Astrocyte (in vitro differentiated cells and primary cell): ENCODE measurements at regions not wholly inside any gene's neighbourhood (a gene's known extent, or its start where the extent isn't known, plus 50 kb on each side); places are given as distances from the start of the nearest gene placed in this dataset.

Experiments
- DNase-seq: peaks from one replicate; pipeline ENCODE4 v3.0.0-alpha.2; 2010; ENCODE audit warnings: low read depth
- FAIRE-seq: peaks from 2 replicates; lab custom pipeline; 2011; peaks lifted over from hg19 to GRCh38; lab: Jason Lieb, UNC
- H2AFZ ChIP-seq: 2 replicates; pipeline ENCODE4 v1.6.0; 2012; ENCODE audit warnings: low read depth, low read length, inconsistent platforms
- H3K27ac ChIP-seq: 2 replicates; pipeline ENCODE4 v1.5.1; 2011; ENCODE audit warnings: low read depth, low read length, inconsistent platforms
- H3K27me3 ChIP-seq: 2 replicates; pipeline ENCODE4 v1.6.0; 2011; ENCODE audit warnings: low read length, inconsistent platforms; ENCODE audit not compliant: insufficient read depth
- H3K36me3 ChIP-seq: 2 replicates; pipeline ENCODE4 v1.5.1; 2011; ENCODE audit warnings: low read length, inconsistent platforms; ENCODE audit not compliant: insufficient read depth
- H3K4me1 ChIP-seq: 2 replicates; pipeline ENCODE4 v1.5.1; 2011; ENCODE audit warnings: low read length, inconsistent platforms; ENCODE audit not compliant: insufficient read depth
- H3K4me2 ChIP-seq: 2 replicates; pipeline ENCODE4 v1.6.0; 2012; ENCODE audit warnings: low read length, inconsistent platforms
- H3K4me3 ChIP-seq: 2 replicates; pipeline ENCODE4 v1.5.1; 2011; ENCODE audit warnings: low read depth, mild to moderate bottlenecking, low read length, inconsistent platforms; ENCODE audit not compliant: insufficient read depth
- H3K79me2 ChIP-seq: 2 replicates; pipeline ENCODE4 v1.6.0; 2012; ENCODE audit warnings: mild to moderate bottlenecking, low read length, inconsistent platforms; ENCODE audit not compliant: insufficient read depth
- H3K9ac ChIP-seq: 2 replicates; pipeline ENCODE4 v1.6.0; 2012; ENCODE audit warnings: mild to moderate bottlenecking, low read length, inconsistent platforms
- H3K9me3 ChIP-seq: 2 replicates; pipeline ENCODE4 v1.5.1; 2012; ENCODE audit warnings: low read depth, mild to moderate bottlenecking, low read length, inconsistent platforms; ENCODE audit not compliant: insufficient read depth
- H4K20me1 ChIP-seq: 2 replicates; pipeline ENCODE4 v1.6.0; 2012; ENCODE audit warnings: low read length, inconsistent platforms; ENCODE audit not compliant: insufficient read depth
- H3K27ac Mint-ChIP-seq: one replicate; pipeline ENCODE4 v1.8.0; 2021; ENCODE audit warnings: mild to moderate bottlenecking, mixed read lengths; ENCODE audit not compliant: unreplicated experiment
- H3K27me3 Mint-ChIP-seq: one replicate; pipeline ENCODE4 v1.8.0; 2021; ENCODE audit warnings: low read depth, mixed read lengths; ENCODE audit not compliant: unreplicated experiment
- H3K36me3 Mint-ChIP-seq: one replicate; pipeline ENCODE4 v1.8.0; 2021; ENCODE audit warnings: low read depth, mixed read lengths; ENCODE audit not compliant: unreplicated experiment
- H3K4me1 Mint-ChIP-seq: one replicate; pipeline ENCODE4 v1.8.0; 2021; ENCODE audit warnings: low read depth, mixed read lengths; ENCODE audit not compliant: unreplicated experiment
- H3K4me3 Mint-ChIP-seq: one replicate; pipeline ENCODE4 v1.8.0; 2021; ENCODE audit warnings: mild to moderate bottlenecking, moderate library complexity, mixed read lengths; ENCODE audit not compliant: unreplicated experiment
- H3K9me3 Mint-ChIP-seq: one replicate; pipeline ENCODE4 v1.8.0; 2021; ENCODE audit warnings: mild to moderate bottlenecking, mixed read lengths; ENCODE audit not compliant: unreplicated experiment
- EZH2 ChIP-seq: IDR thresholded peaks from 2 replicates; pipeline ENCODE4 v1.6.1; 2012; ENCODE audit warnings: mild to moderate bottlenecking, low read length, inconsistent platforms; ENCODE audit not compliant: insufficient read depth
- TF ChIP-seq, protein P1 (sequence below): IDR thresholded peaks from 2 replicates; pipeline ENCODE4 v1.5.1; 2011; ENCODE audit warnings: low read depth, mild to moderate bottlenecking, inconsistent platforms, low read length, moderate library complexity; ENCODE audit not compliant: insufficient read depth

DNA sequence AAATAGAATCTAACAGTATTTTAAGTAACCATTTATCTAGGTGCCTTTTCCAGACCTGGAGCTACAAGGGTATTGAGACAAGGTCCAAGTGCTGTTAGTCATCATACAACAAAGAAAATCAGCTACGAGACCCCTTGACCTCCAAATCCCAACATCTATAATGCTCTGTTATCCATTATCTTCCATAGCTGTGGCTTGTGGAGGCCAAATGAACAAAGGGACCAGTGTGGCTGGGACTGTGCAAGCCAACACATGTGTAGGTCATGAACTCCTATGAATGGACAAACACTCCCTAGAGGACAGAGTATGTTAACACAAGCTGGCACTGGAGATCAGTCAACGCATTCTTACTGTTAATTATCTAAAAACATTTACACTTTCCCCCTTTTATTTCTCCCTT, 374.5 kb downstream of the EMP1 start:
- Histone ChIP-seq H3K9me3 (no peaks in the 10 kb centered on the region), H3K27me3 (no peaks in the 10 kb centered on the region), H4K20me1 (no peaks in the 10 kb centered on the region), H3K79me2 (no peaks in the 10 kb centered on the region), H3K4me2 (no peak overlapping the region), H3K36me3 (no peaks in the 10 kb centered on the region), H3K4me1 (peaks cover 3% of the 10 kb centered on the region), H3K27ac (no peak overlapping the region), H3K9ac (no peak overlapping the region), H2AFZ (no peak overlapping the region), H3K4me3 (no peak overlapping the region)
- Mint-ChIP-seq H3K9me3 (peaks cover 4% of the 10 kb centered on the region), H3K4me3 (no peak overlapping the region), H3K27ac (no peak overlapping the region), H3K4me1 (peaks cover 17% of the 10 kb centered on the region), H3K27me3 (no peaks in the 10 kb centered on the region), H3K36me3 (no peaks in the 10 kb centered on the region)
- TF ChIP-seq, protein P1, sequence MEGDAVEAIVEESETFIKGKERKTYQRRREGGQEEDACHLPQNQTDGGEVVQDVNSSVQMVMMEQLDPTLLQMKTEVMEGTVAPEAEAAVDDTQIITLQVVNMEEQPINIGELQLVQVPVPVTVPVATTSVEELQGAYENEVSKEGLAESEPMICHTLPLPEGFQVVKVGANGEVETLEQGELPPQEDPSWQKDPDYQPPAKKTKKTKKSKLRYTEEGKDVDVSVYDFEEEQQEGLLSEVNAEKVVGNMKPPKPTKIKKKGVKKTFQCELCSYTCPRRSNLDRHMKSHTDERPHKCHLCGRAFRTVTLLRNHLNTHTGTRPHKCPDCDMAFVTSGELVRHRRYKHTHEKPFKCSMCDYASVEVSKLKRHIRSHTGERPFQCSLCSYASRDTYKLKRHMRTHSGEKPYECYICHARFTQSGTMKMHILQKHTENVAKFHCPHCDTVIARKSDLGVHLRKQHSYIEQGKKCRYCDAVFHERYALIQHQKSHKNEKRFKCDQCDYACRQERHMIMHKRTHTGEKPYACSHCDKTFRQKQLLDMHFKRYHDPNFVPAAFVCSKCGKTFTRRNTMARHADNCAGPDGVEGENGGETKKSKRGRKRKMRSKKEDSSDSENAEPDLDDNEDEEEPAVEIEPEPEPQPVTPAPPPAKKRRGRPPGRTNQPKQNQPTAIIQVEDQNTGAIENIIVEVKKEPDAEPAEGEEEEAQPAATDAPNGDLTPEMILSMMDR = no peak
- TF ChIP-seq EZH2 = no peak
- no peak for FAIRE-seq
- no peak for DNase-seq

DNA sequence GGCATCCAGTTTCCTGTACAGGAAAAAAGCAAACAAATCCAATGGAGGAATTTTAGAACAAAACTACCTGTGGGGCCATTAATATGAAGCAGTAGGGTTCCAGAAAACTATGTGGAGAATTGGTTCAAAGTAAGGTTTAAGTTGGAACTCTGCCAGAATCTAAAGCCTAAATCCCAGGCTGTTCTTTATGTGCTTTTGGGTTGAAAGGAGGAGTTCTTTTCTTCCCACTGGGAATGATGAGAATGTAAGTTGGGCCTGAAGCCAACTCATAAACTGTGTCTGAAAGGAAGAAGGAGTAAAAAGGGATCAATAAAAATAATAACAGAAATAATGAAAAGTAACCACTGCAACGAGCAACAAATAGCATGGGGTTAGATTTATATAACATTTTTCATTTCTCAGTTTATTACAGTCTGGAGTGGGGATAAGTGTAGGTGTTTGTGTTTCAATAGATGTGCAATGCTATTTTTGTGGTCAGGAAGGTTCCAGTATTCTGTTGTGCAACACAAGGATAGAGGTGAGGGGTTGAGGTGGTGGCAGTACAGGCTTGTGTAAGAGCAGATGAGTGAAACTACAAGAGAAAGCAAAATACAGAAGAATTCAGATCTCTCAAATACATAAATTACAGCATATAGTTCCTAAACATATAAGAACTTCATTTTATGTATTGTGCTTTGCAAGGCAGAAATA, 373.6 kb downstream of the EMP1 start:
- no peaks in the 10 kb centered on the region for H3K79me2 ChIP-seq
- H3K27me3 Mint-ChIP-seq = no peaks in the 10 kb centered on the region
- H3K36me3 Mint-ChIP-seq = no peaks in the 10 kb centered on the region
- H3K27me3 ChIP-seq = no peaks in the 10 kb centered on the region
- peaks cover 18% of the 10 kb centered on the region for H3K4me1 Mint-ChIP-seq
- H3K27ac Mint-ChIP-seq = no peak overlapping the region
- no peak overlapping the region for H3K27ac ChIP-seq
- no peak overlapping the region for H3K4me2 ChIP-seq
- TF ChIP-seq EZH2 = no peak
- TF ChIP-seq, protein P1 = no peak
- no peak overlapping the region for H3K9ac ChIP-seq
- H3K9me3 ChIP-seq = no peaks in the 10 kb centered on the region
- no peak overlapping the region for H2AFZ ChIP-seq
- FAIRE-seq (no peak), DNase-seq (no peak)
- peaks cover 4% of the 10 kb centered on the region for H3K9me3 Mint-ChIP-seq
- H3K36me3 ChIP-seq = no peaks in the 10 kb centered on the region
- H3K4me3 Mint-ChIP-seq = no peak overlapping the region
- no peak overlapping the region for H3K4me3 ChIP-seq
- H4K20me1 ChIP-seq = no peaks in the 10 kb centered on the region
- peaks cover 3% of the 10 kb centered on the region for H3K4me1 ChIP-seq

DNA sequence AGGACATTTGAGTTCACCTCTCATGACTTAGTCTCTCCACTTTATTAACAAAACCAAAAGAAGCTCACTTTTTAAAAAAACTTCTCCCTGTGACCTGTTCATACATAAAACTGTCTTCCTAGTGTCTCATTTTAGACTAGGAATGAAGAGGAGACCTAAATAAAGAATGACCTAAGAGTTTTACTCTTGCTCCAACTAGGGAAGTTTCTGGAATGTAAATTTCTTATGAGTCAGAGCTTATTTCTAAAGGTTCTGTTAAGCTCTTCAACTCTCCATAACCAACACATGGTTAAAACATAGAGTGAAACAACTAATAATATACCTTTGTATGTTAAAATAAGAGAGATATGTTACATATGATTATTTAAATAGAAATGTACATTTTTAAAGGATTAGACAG, 369.8 kb downstream of the EMP1 start:
- peaks cover 1% of the 10 kb centered on the region for H3K27me3 Mint-ChIP-seq
- H3K27ac ChIP-seq = no peak overlapping the region
- no peak overlapping the region for H3K27ac Mint-ChIP-seq

More for the DNA sequence above, 369.8 kb downstream of the EMP1 start:
- FAIRE-seq (no peak), DNase-seq (no peak)
- Histone ChIP-seq H4K20me1 (no peaks in the 10 kb centered on the region), H3K36me3 (no peaks in the 10 kb centered on the region), H3K4me3 (no peak overlapping the region), H3K79me2 (no peaks in the 10 kb centered on the region), H3K4me2 (no peak overlapping the region), H3K9ac (no peak overlapping the region), H3K9me3 (no peaks in the 10 kb centered on the region), H2AFZ (no peak overlapping the region), H3K27me3 (no peaks in the 10 kb centered on the region), H3K4me1 (no peaks in the 10 kb centered on the region)
- Mint-ChIP-seq H3K9me3 (peaks cover 4% of the 10 kb centered on the region), H3K4me1 (peaks cover 11% of the 10 kb centered on the region), H3K36me3 (peaks cover 10% of the 10 kb centered on the region), H3K4me3 (no peak overlapping the region)
- no peak for TF ChIP-seq EZH2
- TF ChIP-seq, protein P1 = no peak
